Osteoblast (primary cell): ENCODE measurements at regions not wholly inside any gene's neighbourhood (a gene's known extent, or its start where the extent isn't known, plus 50 kb on each side); places are given as distances from the start of the nearest gene placed in this dataset.

ENCODE experiments used
- DNase-seq: peaks from one replicate; pipeline ENCODE4 v3.0.0; 2011; ENCODE audit warnings: low spot score, mixed read lengths; ENCODE audit not compliant: insufficient read length; ENCODE audit errors: missing footprints
- H2AFZ ChIP-seq: 2 replicates; pipeline ENCODE4 v1.6.0; 2011; ENCODE audit warnings: mild to moderate bottlenecking, low read length
- H3K27ac ChIP-seq: 2 replicates; pipeline ENCODE4 v1.5.1; 2011; ENCODE audit warnings: mild to moderate bottlenecking, low read depth, low read length, moderate library complexity
- H3K27me3 ChIP-seq: 2 replicates; pipeline ENCODE4 v1.6.0; 2012; ENCODE audit warnings: mild to moderate bottlenecking, control low read depth, inconsistent platforms, low read length, moderate library complexity; ENCODE audit not compliant: insufficient read depth
- H3K36me3 ChIP-seq: 2 replicates; pipeline ENCODE4 v1.5.1; 2011; ENCODE audit warnings: mild to moderate bottlenecking, low read length, control low read depth, moderate library complexity; ENCODE audit not compliant: insufficient read depth
- H3K4me1 ChIP-seq: 2 replicates; pipeline ENCODE4 v1.5.1; 2011; ENCODE audit warnings: mild to moderate bottlenecking, low read length, control low read depth, moderate library complexity; ENCODE audit not compliant: insufficient read depth
- H3K4me2 ChIP-seq: 2 replicates; pipeline ENCODE4 v1.6.0; 2011; ENCODE audit warnings: mild to moderate bottlenecking, low read length; ENCODE audit not compliant: insufficient read depth
- H3K4me3 ChIP-seq: fragments of 200-600 bp; sonication (generic); 3 replicates; pipeline ENCODE4 v1.5.1; 2012; ENCODE audit warnings: mild to moderate bottlenecking, low read length, inconsistent platforms; ENCODE audit not compliant: insufficient read depth
- H3K79me2 ChIP-seq: 2 replicates; pipeline ENCODE4 v1.6.0; 2012; ENCODE audit warnings: mild to moderate bottlenecking, low read length, control low read depth, inconsistent platforms; ENCODE audit not compliant: insufficient read depth
- H3K9me3 ChIP-seq: 2 replicates; pipeline ENCODE4 v1.5.1; 2011; ENCODE audit warnings: low read depth, low read length, control low read depth
- H4K20me1 ChIP-seq: 2 replicates; pipeline ENCODE4 v1.6.0; 2012; ENCODE audit warnings: mild to moderate bottlenecking, low read length, control low read depth; ENCODE audit not compliant: insufficient read depth
- TF ChIP-seq, protein P1 (sequence below): IDR thresholded peaks from 2 replicates; pipeline ENCODE4 v1.5.1; 2011; ENCODE audit warnings: mild to moderate bottlenecking, low read depth, low read length, moderate library complexity; ENCODE audit errors: extremely low read depth

DNA sequence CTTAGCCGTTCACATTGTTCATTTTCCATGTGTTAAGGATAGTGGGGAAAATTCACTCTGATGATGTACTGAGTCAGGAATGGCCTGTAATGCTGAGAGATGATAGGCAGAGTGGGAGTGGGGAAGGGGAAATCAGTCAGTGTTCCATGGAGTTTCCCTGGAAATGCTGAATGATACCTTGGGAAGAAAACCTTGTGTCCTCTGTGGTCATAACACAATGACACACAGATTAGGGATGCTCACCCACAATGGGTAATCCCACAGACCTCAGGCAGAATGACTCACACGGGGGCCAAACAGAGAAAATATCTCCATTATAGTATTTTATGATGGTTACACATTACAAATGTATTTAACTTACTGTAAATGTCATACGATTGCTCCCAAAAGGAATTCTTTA lies 118.0 kb downstream of the SNX19 start:
- no peaks in the 10 kb centered on the region for H4K20me1 ChIP-seq
- no peaks in the 10 kb centered on the region for H3K27me3 ChIP-seq
- H3K9me3 ChIP-seq: no peaks in the 10 kb centered on the region
- peaks cover 25% of the 10 kb centered on the region for H3K4me1 ChIP-seq
- H2AFZ ChIP-seq: no peak overlapping the region
- peak overlapping the region; percentile 4 for H3K4me2 ChIP-seq
- TF ChIP-seq, protein P1, sequence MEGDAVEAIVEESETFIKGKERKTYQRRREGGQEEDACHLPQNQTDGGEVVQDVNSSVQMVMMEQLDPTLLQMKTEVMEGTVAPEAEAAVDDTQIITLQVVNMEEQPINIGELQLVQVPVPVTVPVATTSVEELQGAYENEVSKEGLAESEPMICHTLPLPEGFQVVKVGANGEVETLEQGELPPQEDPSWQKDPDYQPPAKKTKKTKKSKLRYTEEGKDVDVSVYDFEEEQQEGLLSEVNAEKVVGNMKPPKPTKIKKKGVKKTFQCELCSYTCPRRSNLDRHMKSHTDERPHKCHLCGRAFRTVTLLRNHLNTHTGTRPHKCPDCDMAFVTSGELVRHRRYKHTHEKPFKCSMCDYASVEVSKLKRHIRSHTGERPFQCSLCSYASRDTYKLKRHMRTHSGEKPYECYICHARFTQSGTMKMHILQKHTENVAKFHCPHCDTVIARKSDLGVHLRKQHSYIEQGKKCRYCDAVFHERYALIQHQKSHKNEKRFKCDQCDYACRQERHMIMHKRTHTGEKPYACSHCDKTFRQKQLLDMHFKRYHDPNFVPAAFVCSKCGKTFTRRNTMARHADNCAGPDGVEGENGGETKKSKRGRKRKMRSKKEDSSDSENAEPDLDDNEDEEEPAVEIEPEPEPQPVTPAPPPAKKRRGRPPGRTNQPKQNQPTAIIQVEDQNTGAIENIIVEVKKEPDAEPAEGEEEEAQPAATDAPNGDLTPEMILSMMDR: no peak
- peak; percentile 93 for DNase-seq
- no peaks in the 10 kb centered on the region for H3K36me3 ChIP-seq
- H3K4me3 ChIP-seq: no peak overlapping the region
- no peaks in the 10 kb centered on the region for H3K79me2 ChIP-seq
- H3K27ac ChIP-seq: peak overlapping the region; percentile 93

DNA sequence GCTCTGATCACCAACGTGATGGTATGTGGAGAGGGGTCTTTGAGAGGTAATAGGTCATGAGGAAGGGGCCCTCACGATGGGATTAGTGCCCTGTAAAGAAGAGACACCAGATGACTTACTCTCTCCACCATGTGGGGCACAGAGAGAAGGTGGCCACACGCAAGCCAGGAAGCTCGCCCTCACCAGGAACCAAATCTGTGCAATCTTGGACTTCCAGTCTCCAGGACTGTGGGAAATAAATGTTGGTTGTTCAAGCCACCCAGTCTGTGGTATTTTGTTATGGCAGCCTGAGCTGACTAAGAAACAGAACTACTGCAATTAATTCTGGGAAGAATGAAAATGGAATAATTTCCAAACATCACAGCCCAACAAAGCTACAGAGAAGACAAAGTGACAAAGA lies 117.5 kb downstream of the SNX19 start:
- no peak for DNase-seq
- TF ChIP-seq, protein P1: no peak
- Histone ChIP-seq H3K36me3 (no peaks in the 10 kb centered on the region), H3K4me3 (no peak overlapping the region), H3K27ac (peak overlapping the region; percentile 93), H4K20me1 (no peaks in the 10 kb centered on the region), H2AFZ (no peak overlapping the region), H3K9me3 (no peaks in the 10 kb centered on the region), H3K27me3 (no peaks in the 10 kb centered on the region), H3K4me1 (peaks cover 25% of the 10 kb centered on the region), H3K4me2 (peak overlapping the region; percentile 4), H3K79me2 (no peaks in the 10 kb centered on the region)

DNA sequence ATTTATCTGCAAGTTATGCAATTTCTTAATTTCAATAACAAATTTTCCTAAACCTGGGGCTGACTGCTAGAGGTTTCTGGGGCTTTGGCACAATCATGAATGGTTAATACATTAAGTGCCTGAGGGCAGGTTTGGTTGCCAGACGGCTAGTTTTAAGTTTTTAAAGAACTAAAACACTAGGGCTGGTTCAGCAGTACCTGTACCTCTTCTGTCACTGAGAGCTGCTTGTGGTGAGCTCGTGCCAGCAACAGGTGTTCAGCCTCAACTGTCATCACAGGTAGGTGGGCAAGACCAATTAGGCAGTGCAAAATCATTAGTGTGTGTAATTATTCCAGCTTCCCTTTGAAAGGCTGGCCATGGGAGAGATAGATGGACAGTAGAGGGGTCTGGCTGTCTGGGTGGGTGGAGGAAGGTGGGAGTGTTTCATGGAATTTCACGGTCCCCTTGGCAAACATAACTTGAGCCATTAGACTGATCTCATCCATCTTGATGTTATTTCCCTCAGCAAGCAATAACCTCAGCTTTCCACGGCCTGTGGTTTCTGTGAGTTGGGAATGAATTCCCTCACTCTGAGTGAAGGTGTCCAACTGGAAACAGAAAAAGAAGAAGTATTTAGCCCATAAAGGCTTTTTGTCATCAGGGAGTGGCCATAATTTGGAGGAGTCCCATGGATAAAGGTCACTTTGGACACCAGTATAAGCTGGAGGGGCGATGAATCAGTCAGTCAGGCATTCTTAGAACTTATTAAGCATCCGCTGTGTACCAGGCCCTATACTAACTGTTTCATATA lies 114.8 kb downstream of the SNX19 start:
- Histone ChIP-seq H3K27me3 (peaks cover under 1% of the 10 kb centered on the region), H3K9me3 (no peaks in the 10 kb centered on the region), H2AFZ (no peak overlapping the region), H3K4me3 (no peak overlapping the region), H3K4me1 (peaks cover 25% of the 10 kb centered on the region), H4K20me1 (no peaks in the 10 kb centered on the region), H3K27ac (peak overlapping the region; percentile 65), H3K4me2 (peak overlapping the region; percentile 10), H3K79me2 (no peaks in the 10 kb centered on the region), H3K36me3 (no peaks in the 10 kb centered on the region)
- TF ChIP-seq, protein P1: no peak
- no peak for DNase-seq

DNA sequence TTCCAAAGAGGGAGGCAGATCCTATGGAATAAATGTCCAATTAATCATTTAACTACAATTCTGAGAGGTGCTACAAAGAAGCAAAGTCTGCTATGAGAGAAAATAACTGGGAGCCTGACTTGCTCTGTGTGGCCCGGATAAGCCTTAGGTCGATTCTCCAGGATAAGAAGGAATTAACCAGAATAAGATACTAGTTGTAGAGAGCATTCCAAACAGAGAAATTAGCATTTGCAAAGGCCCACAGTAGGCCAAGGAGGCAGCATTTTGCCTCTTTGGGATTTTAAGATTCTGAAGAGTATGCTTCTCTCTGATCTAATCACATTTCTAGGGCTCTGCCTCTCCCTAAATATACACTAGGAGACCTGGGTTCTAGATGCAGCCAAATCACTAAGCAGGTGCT lies 113.7 kb downstream of the SNX19 start:
- Histone ChIP-seq H3K79me2 (no peaks in the 10 kb centered on the region), H2AFZ (no peak overlapping the region), H4K20me1 (no peaks in the 10 kb centered on the region), H3K36me3 (no peaks in the 10 kb centered on the region), H3K27ac (no peak overlapping the region), H3K4me2 (no peak overlapping the region), H3K9me3 (no peaks in the 10 kb centered on the region), H3K4me1 (peaks cover 24% of the 10 kb centered on the region), H3K27me3 (peaks cover 11% of the 10 kb centered on the region), H3K4me3 (no peak overlapping the region)
- no peak for DNase-seq
- TF ChIP-seq, protein P1: no peak
